A549 (cell line): ENCODE measurements at regions not wholly inside any gene's neighbourhood (a gene's known extent, or its start where the extent isn't known, plus 50 kb on each side); places are given as distances from the start of the nearest gene placed in this dataset.
A peak's percentile ranks its signal among the peaks of the same experiment; 100 is the strongest.

Source experiments
- ATAC-seq, 2 experiments: fragments of 200-7000 bp in 1 of 2; fragments of >200 bp in 1 of 2; cut with Nextera tagmentation in 1 of 2; cut with Tn5 transposase in 1 of 2; 3 replicates each; pipeline versions ENCODE4 v1.8.0 to v1.9.1; 2018 to 2020; ENCODE audit warnings: mild to moderate bottlenecking in 1 of 2, moderate library complexity in 1 of 2
- CTCF ChIA-PET: fragments of 300-600 bp; sonication (Branson Sonifier 250); formaldehyde crosslinking; extraction: SDS; loops from one replicate; lab custom pipeline; 2021; ENCODE audit warnings: antibody characterized with exemption, inconsistent platforms; lab: Yijun Ruan, JAX
- POLR2A ChIA-PET: fragments of 350-600 bp; formaldehyde crosslinking; extraction: SDS; loops from one replicate; lab custom pipeline; 2021; ENCODE audit warnings: antibody characterized with exemption, inconsistent platforms; lab: Yijun Ruan, JAX
- DNase-seq, 2 experiments: peaks; one replicate each; pipeline versions ENCODE4 v3.0.0 to v3.0.0-alpha.2; 2011 to 2016; ENCODE audit warnings: low read depth in 1 of 2, low spot score in 1 of 2
- FAIRE-seq: peaks from 2 replicates; lab custom pipeline; 2011; peaks lifted over from hg19 to GRCh38; lab: Jason Lieb, UNC
- H3K27ac ChIP-seq, 2 experiments: fragments of >200 bp; sonication (Bioruptor Twin); formaldehyde crosslinking; 3 replicates each; pipeline ENCODE4 v1.5.1; 2016 to 2017
- H3K4me1 ChIP-seq: fragments of >200 bp; sonication (Bioruptor Twin); formaldehyde crosslinking; 3 replicates; pipeline ENCODE4 v1.6.1; 2016
- H3K4me2 ChIP-seq: fragments of >200 bp; sonication (Bioruptor Twin); formaldehyde crosslinking; 3 replicates; pipeline ENCODE4 v1.6.1; 2016
- H3K4me3 ChIP-seq: fragments of >200 bp; sonication (Bioruptor Twin); formaldehyde crosslinking; 3 replicates; pipeline ENCODE4 v1.5.1; 2016
- H3K9me3 ChIP-seq: fragments of >200 bp; sonication (Bioruptor Twin); formaldehyde crosslinking; 3 replicates; pipeline ENCODE4 v1.6.1; 2016
- BHLHE40 ChIP-seq: IDR thresholded peaks from 2 replicates; pipeline ENCODE4 v1.6.1; 2012; ENCODE audit warnings: low read depth, low read length, inconsistent platforms
- CEBPB ChIP-seq, 2 experiments: fragments of >200 bp in 1 of 2; sonication (Bioruptor Twin) in 1 of 2; formaldehyde crosslinking in 1 of 2; IDR thresholded peaks; 2 replicates each; pipeline ENCODE4 v1.6.1; 2012 to 2016
- EHMT2 ChIP-seq: fragments of 200-600 bp; sonication (generic); IDR thresholded peaks from 2 replicates; pipeline ENCODE4 v1.6.1; 2016; ENCODE audit warnings: antibody characterized with exemption, low read depth, mild to moderate bottlenecking, moderate library complexity
- FOSB ChIP-seq: fragments of 250-450 bp; sonication (Bioruptor Pico); IDR thresholded peaks from 2 replicates; pipeline ENCODE4 v1.5.0; 2020; ENCODE audit warnings: mild to moderate bottlenecking, moderate library complexity
- FOSL2 ChIP-seq, 2 experiments: fragments of 450-650 bp in 1 of 2; fragments of >200 bp in 1 of 2; sonication (Bioruptor Twin) in 1 of 2; formaldehyde crosslinking; IDR thresholded peaks; 2 replicates each; pipeline versions ENCODE4 v1.5.0 to v1.6.1; 2016 to 2020; ENCODE audit warnings: mild to moderate bottlenecking in 1 of 2, moderate library complexity in 1 of 2
- HOXA7 ChIP-seq: fragments of 250-450 bp; sonication (Bioruptor Pico); IDR thresholded peaks from 2 replicates; pipeline ENCODE4 v1.5.0; 2020; ENCODE audit warnings: mild to moderate bottlenecking, moderate library complexity
- HOXB13 ChIP-seq: fragments of 250-450 bp; sonication (Bioruptor Pico); IDR thresholded peaks from 2 replicates; pipeline ENCODE4 v1.5.0; 2020; ENCODE audit warnings: low read depth, mild to moderate bottlenecking, moderate library complexity
- HOXB5 ChIP-seq: fragments of 250-450 bp; sonication (Bioruptor Pico); IDR thresholded peaks from 2 replicates; pipeline ENCODE4 v1.5.0; 2020; ENCODE audit warnings: mild to moderate bottlenecking, moderate library complexity
- MAFK ChIP-seq: fragments of 450-650 bp; IDR thresholded peaks from 2 replicates; pipeline ENCODE4 v1.6.1; 2014; ENCODE audit not compliant: partially characterized antibody
- MYC ChIP-seq: IDR thresholded peaks from 2 replicates; pipeline ENCODE4 v1.6.1; 2012; ENCODE audit warnings: mild to moderate bottlenecking, inconsistent platforms, low read length, improper control_type of control experiment, borderline replicate concordance
- NR3C1 ChIP-seq: fragments of >200 bp; sonication (Bioruptor Twin); formaldehyde crosslinking; IDR thresholded peaks from 3 replicates; pipeline ENCODE4 v1.6.1; 2017
- PHF8 ChIP-seq: fragments of 200-600 bp; sonication (generic); IDR thresholded peaks from 2 replicates; pipeline ENCODE4 v1.6.1; 2016; ENCODE audit warnings: low read depth, mild to moderate bottlenecking, antibody characterized with exemption, moderate library complexity, borderline replicate concordance
- RARB ChIP-seq: fragments of 250-450 bp; sonication (Bioruptor Pico); IDR thresholded peaks from 2 replicates; pipeline ENCODE4 v1.8.0; 2021; ENCODE audit warnings: mild to moderate bottlenecking, moderate library complexity
- RNF2 ChIP-seq: fragments of 200-600 bp; sonication (generic); IDR thresholded peaks from 2 replicates; pipeline ENCODE4 v1.6.1; 2016; ENCODE audit warnings: low read depth, mild to moderate bottlenecking, antibody characterized with exemption, moderate library complexity, borderline replicate concordance
- SMC3 ChIP-seq: fragments of >200 bp; sonication (Bioruptor Twin); formaldehyde crosslinking; IDR thresholded peaks from 3 replicates; pipeline ENCODE4 v1.6.1; 2018; ENCODE audit warnings: inconsistent platforms
- USF2 ChIP-seq: fragments of 450-650 bp; IDR thresholded peaks from 2 replicates; pipeline ENCODE4 v1.6.1; 2014; ENCODE audit warnings: antibody characterized with exemption
- ZC3H11A ChIP-seq: fragments of 450-650 bp; IDR thresholded peaks from 2 replicates; pipeline ENCODE4 v1.6.1; 2014; ENCODE audit warnings: antibody characterized with exemption, mild to moderate bottlenecking
- ZSCAN20 ChIP-seq: fragments of 250-450 bp; sonication (Bioruptor Pico); IDR thresholded peaks from 2 replicates; pipeline ENCODE4 v1.8.0; 2022; ENCODE audit warnings: mild to moderate bottlenecking, moderate library complexity
- WGBS: methylation state at CpG from one replicate; pipeline ENCODE4 v1.1.6; 2017; ENCODE audit errors: missing lambda C conversion rate; 5-methylcytosine and 5-hydroxymethylcytosine counted together

GRCh38 chr14:98140862-98141530, 1131.0 kb downstream of the BCL11B start:
- no peak overlapping the region for H3K4me2 ChIP-seq
- CTCF ChIA-PET, result interaction anchor here (4.9 kb wide), 1 partner anchor 1125 kb away, joined by 28 read pairs; no protein-coding TSS in a partner anchor
- WGBS, result 17% methylated on average over 7 of the region's 7 CpGs
- no peak for ATAC-seq
- no peak for FAIRE-seq
- POLR2A ChIA-PET, result no interaction called here
- TF ChIP-seq RARB (CRISPR knock-in tag) (no peak), HOXB5 (CRISPR knock-in tag) (no peak), MYC (no peak), SMC3 (no peak)
- H3K27ac ChIP-seq, result no peak overlapping the region
- no peaks in the 10 kb centered on the region for H3K9me3 ChIP-seq
- H3K4me1 ChIP-seq, result no peaks in the 10 kb centered on the region
- no peak overlapping the region for H3K4me3 ChIP-seq
- DNase-seq, result no peak

- Histone ChIP-seq H3K9me3 (no peaks in the 10 kb centered on the region), H3K4me2 (no peak overlapping the region), H3K27ac (no peak overlapping the region), H3K4me1 (no peaks in the 10 kb centered on the region), H3K4me3 (no peak overlapping the region)
- CTCF ChIA-PET, result no interaction called here
- ATAC-seq (no peak), DNase-seq (no peak), FAIRE-seq (no peak)
- POLR2A ChIA-PET, result no interaction called here
- TF ChIP-seq MAFK (no peak), ZSCAN20 (CRISPR knock-in tag) (no peak), NR3C1 (no peak), USF2 (no peak), ZC3H11A (no peak), HOXA7 (CRISPR knock-in tag) (no peak), CEBPB (IDR thresholded peaks at IDR 0.05) (no peak), EHMT2 (no peak), BHLHE40 (no peak), HOXB5 (CRISPR knock-in tag) (no peak), RNF2 (no peak), PHF8 (no peak)
- WGBS, result 4% methylated on average over 1 of the region's 1 CpG
These were observed 1128.4 kb downstream of the BCL11B start for GRCh38 chr14:98143566-98143965.

- no peaks in the 10 kb centered on the region for H3K4me1 ChIP-seq
- ChIA-PET CTCF (no interaction called here), POLR2A (no interaction called here)
- H3K4me2 ChIP-seq, result no peak overlapping the region
- TF ChIP-seq FOSL2 (IDR thresholded peaks at IDR 0.05) (no peak), FOSL2 (CRISPR knock-in tag; IDR thresholded peaks at IDR 0.05) (0 out of 2 replicates have a peak, but pooled peaks have one; percentile 5), HOXB13 (CRISPR knock-in tag) (no peak), FOSB (no peak)
- no peaks in the 10 kb centered on the region for H3K9me3 ChIP-seq
- FAIRE-seq (no peak), ATAC-seq (no peak), DNase-seq (no peak)
- H3K27ac ChIP-seq, result no peak overlapping the region
- H3K4me3 ChIP-seq, result no peak overlapping the region
- WGBS, result 29% methylated on average over 5 of the region's 5 CpGs
These were observed 1127.0 kb downstream of the BCL11B start for GRCh38 chr14:98144964-98145363.

GRCh38 chr14:98146416-98146815, 1125.6 kb downstream of the BCL11B start:
- Histone ChIP-seq H3K9me3 (no peaks in the 10 kb centered on the region), H3K4me1 (no peaks in the 10 kb centered on the region), H3K27ac (no peak overlapping the region), H3K4me3 (no peak overlapping the region), H3K4me2 (no peak overlapping the region)
- CTCF ChIA-PET, result no interaction called here
- FAIRE-seq, result no peak
- no peak for ATAC-seq
- POLR2A ChIA-PET, result no interaction called here
- TF ChIP-seq MYC, result no peak
- TF ChIP-seq, all 56 proteins: peak for 0
- 18% methylated on average over 5 of the region's 5 CpGs for WGBS
- DNase-seq, result no peak
